NCI-H82 (cell line): ENCODE measurements at regions not wholly inside any gene's neighbourhood (a gene's known extent, or its start where the extent isn't known, plus 50 kb on each side); places are given as distances from the start of the nearest gene placed in this dataset.
A peak's percentile ranks its signal among the peaks of the same experiment; 100 is the strongest.

Experiments used
- DNase-seq: peaks from one replicate; lab custom pipeline; 2025; lab: John Stamatoyannopoulos, UW

DNA sequence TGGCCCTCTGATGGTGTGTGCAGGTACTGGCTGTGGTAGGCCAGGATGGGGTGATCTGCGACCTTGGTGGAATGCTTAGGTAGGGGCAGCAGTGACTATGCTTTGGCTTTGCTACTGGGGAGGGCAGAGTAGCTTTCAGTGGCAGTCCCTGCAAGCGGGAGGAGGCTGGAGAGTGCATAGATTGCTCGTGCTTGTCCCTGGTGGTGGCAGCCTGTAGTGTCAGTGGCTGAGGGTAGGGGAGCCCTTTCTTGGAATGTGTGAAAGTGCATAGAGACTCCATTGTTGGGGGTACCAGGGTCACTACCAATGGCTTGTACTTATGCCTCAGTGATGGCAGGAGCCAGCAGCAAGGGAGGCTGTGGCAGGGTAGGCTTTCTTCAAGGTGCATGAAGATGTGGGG lies 582.6 kb downstream of the MRPL39 start:
- DNase-seq, result no peak

- no peak for DNase-seq
Observed at GRCh38 chr21:25005388-25005787, 601.9 kb downstream of the MRPL39 start.

GRCh38 chr21:25002676-25003075 lies 604.6 kb downstream of the MRPL39 start:
- no peak for DNase-seq

DNA sequence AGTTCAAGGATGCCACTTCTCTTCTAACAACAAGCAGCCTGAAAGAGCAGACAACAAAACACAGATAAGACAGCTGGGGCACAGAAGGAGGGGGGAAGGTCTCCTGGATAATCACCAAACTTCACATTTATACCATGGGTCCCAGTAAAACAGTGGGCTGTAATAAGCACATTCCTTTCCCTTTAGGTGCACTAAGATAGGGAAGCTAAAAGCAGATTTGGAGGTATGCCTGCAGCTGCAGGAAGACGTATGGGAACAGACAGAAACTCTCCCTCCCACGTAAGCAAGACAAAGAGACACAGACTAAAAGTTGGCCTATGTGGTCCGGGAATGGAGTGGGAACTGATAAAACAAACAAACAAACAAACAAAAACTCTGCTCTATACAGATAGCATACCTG lies 612.1 kb downstream of the MRPL39 start:
- no peak for DNase-seq

- no peak for DNase-seq
Observed at GRCh38 chr21:24994717-24995116, 612.6 kb downstream of the MRPL39 start.

GRCh38 chr21:24989516-24989915 lies 617.8 kb downstream of the MRPL39 start:
- no peak for DNase-seq

GRCh38 chr21:24988941-24989340 lies 618.3 kb downstream of the MRPL39 start:
- no peak for DNase-seq

DNA sequence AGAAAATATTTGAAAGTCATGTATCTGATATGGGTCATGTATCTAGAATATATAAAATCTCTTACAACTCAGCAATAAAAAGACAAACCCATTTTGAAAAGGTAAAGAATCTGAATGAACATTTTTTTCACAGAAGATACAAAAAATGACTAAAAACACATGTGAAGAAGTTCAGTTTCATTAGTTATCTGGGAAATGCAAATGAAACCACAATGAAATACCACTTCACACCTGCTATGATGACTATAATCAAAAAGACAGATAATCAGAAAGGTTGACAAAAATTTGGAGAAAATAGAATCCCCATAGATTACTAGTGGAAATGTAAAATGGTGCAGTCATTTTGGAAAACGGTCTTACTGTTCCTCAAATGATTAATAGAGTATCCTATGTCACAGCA lies 631.0 kb downstream of the MRPL39 start:
- DNase-seq, result no peak

GRCh38 chr21:24969068-24969467 lies 638.2 kb downstream of the MRPL39 start:
- DNase-seq, result no peak

DNA sequence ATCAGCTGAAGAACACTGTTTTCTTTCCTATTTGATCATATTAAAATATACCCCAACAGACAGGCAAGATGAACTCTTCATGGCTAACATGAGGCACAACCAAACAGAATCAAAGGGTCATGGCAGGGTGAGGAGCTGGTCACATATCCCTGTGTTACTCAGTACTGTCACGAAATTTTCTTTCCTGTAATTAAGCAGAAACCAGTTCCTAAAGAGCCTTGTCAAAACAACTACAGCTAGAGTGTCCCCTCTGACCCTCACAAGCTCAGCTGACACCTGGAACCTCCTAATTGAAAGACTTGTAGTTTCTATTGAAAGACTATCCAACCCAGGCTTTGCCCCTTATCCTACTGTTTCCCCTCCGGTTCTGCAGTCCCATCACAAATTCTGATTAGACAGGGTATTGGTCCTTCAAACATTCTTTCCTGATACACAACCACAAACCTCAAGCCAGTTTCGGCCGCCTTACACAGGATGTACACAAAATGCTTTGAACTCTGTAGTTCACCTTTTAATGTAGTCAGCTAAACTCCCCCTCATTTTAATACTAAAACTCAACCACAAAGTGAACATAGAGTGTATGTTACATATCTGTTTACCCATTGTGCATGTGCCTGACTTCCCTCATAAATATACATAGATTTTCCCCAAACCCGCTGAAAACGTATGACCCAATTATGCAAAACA lies 651.9 kb downstream of the MRPL39 start:
- DNase-seq, result no peak

- no peak for DNase-seq
Observed at GRCh38 chr21:24948186-24948585, 659.1 kb downstream of the MRPL39 start.

DNA sequence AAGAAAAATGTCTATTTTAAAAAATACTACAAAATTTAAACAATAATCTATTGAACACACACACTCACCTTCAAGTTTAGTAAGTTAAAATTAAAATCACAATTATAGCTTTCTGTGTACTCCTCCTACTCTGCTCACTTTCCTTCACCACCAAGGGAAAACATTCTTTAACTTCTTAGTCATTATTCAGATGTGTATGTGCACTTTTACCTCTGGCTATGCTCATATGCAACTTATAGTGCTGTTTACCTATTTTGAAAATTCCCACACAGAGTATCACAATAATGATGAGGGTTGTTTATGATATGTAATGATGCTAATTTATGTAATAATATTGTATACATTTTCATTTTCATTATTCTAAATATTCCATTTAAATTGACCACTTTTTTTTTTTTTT lies 661.4 kb downstream of the MRPL39 start:
- DNase-seq, result no peak

- DNase-seq, result no peak
Observed at GRCh38 chr21:24941316-24942185, 665.7 kb downstream of the MRPL39 start.

DNA sequence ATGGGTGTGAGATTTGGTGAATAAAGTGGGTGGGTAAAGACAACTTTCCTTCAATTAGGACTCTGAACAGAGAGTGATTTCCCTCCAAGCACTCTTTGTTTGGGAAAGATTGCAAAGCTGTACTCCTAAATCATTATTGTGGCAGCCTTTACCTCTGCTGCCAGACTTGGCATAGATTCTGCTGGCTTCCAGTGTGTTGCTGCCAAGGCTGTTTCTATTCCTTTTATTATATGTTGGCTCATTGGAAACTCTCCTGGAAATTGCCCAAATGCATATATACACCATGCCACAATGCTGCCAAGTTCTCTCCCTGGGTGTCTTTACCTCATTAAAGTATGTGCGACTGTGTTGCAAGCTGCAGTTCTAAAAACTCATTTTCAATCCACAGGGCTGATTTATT lies 668.0 kb downstream of the MRPL39 start:
- DNase-seq, result no peak

- DNase-seq, result peak; percentile 7
Observed at GRCh38 chr21:24938573-24938972, 668.7 kb downstream of the MRPL39 start.

GRCh38 chr21:24935991-24936390 lies 671.3 kb downstream of the MRPL39 start:
- DNase-seq, result peak; percentile 8

DNA sequence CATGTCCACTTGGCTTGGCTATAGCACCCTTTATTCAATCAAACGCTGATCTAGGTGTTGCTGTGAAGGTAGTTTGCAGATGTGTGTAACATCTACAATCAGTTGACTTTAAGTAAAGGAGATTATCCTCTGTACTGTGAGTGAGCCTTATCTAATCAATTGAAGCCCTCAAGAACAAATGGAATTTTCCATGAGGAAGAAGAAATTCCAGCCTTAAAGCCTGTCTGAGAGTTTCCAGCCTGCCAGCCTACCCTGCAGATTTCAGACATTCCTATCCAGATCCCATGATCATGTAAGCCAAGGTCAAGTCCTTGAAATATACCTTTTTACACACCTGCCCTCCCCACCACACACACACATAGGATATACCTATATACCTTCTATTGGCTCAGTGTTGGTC lies 696.7 kb downstream of the MRPL39 start:
- no peak for DNase-seq

DNA sequence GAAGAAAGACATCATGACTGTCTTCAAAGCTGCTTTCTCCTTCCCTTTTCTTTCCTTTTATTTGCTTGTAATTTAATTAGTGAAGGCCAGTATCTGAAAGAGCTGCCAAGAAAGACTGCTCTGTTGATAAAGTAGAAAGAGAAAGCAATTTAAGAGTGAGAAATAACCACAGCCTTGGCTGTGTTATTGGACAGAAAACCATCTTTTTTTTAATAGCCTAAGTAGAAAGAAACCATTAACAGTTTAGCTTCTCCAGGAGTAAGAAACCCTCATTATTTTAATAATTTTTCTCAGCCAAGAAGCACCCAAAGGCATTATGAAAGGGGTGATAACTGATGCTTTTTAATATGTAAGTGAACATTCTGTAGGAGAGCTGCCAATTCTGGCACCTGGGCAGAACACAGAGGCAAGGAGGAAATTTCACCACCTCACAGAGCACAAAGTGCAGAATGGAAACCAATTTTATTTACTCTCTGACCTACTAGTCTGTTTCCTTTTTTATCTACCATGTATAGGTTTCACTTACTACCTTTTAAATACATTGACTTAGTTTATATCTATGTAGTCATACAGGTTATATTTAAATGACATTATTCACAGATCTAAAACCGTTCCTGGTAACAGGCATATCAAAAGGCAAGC lies 703.2 kb downstream of the MRPL39 start:
- no peak for DNase-seq

GRCh38 chr21:24899138-24899537 lies 708.1 kb downstream of the MRPL39 start:
- no peak for DNase-seq

DNA sequence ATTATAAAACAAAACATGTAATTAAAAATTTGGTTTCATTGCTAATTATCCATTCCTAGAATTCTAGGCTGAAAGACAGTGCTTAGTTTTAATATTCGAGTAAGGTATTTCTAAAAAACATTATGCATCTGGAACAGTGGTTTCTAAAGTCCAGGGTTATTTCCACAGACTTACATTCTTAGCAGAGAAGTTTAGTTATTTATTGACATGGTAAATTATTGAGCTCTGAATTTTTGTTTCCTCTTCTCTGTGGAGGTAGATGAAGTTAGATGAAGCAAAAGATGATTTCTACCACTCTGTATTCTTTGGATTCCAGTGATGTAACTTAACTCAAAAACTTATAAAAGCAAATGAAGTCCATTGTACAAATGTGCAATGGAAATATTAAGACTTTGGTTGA lies 709.4 kb downstream of the MRPL39 start:
- DNase-seq, result no peak

- no peak for DNase-seq
Observed at GRCh38 chr21:24896735-24897124, 710.6 kb downstream of the MRPL39 start.

- DNase-seq, result peak; percentile 52
Observed at GRCh38 chr21:24895885-24896734, 711.2 kb downstream of the MRPL39 start.
